GM23338 (cell line): ENCODE measurements at regions not wholly inside any gene's neighbourhood (a gene's known extent, or its start where the extent isn't known, plus 50 kb on each side); places are given as distances from the start of the nearest gene placed in this dataset.

Source experiments
- EZH2 ChIP-seq: fragments of 200-600 bp; sonication (generic); IDR thresholded peaks from one replicate; pipeline ENCODE4 v1.8.0; 2017; ENCODE audit warnings: antibody characterized with exemption, mild to moderate bottlenecking, low read depth; ENCODE audit not compliant: unreplicated experiment
- EZH2phosphoT487 ChIP-seq: fragments of 200-600 bp; sonication (generic); IDR thresholded peaks from one replicate; pipeline ENCODE4 v1.8.1; 2018; ENCODE audit warnings: antibody characterized with exemption; ENCODE audit not compliant: unreplicated experiment
- STAT1 ChIP-seq: IDR thresholded peaks from one replicate; pipeline ENCODE4 v1.6.1; 2016; ENCODE audit warnings: antibody characterized with exemption; ENCODE audit not compliant: unreplicated experiment
- TF ChIP-seq, protein P1 (sequence below), 2 experiments: fragments of 200-600 bp in 1 of 2; sonication (generic) in 1 of 2; conservative IDR thresholded peaks; 2 replicates each; pipeline versions ENCODE4 v1.5.1 to v1.6.1; 2016 to 2017; ENCODE audit warnings: antibody characterized with exemption in 2 of 2, low read depth in 2 of 2, mild to moderate bottlenecking in 2 of 2, moderate library complexity in 1 of 2

GRCh38 chr5:23026252-23027170 is 173.4 kb upstream of the CDH12 start:
- TF ChIP-seq, protein P1, sequence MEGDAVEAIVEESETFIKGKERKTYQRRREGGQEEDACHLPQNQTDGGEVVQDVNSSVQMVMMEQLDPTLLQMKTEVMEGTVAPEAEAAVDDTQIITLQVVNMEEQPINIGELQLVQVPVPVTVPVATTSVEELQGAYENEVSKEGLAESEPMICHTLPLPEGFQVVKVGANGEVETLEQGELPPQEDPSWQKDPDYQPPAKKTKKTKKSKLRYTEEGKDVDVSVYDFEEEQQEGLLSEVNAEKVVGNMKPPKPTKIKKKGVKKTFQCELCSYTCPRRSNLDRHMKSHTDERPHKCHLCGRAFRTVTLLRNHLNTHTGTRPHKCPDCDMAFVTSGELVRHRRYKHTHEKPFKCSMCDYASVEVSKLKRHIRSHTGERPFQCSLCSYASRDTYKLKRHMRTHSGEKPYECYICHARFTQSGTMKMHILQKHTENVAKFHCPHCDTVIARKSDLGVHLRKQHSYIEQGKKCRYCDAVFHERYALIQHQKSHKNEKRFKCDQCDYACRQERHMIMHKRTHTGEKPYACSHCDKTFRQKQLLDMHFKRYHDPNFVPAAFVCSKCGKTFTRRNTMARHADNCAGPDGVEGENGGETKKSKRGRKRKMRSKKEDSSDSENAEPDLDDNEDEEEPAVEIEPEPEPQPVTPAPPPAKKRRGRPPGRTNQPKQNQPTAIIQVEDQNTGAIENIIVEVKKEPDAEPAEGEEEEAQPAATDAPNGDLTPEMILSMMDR (conservative IDR thresholded peaks at IDR 0.05; ENCODE audit: low read depth in 2 of 2): no peak
- TF ChIP-seq EZH2phosphoT487 (no peak), STAT1 (no peak), EZH2 (no peak)
